ENCODE measurements at regions not wholly inside any gene's neighbourhood (a gene's known extent, or its start where the extent isn't known, plus 50 kb on each side); places are given as distances from the start of the nearest gene placed in this dataset.
A peak's percentile ranks its signal among the peaks of the same experiment; 100 is the strongest.

- H3K27me3 ChIP-seq, result no peaks in the 10 kb centered on the region
- no peak overlapping the region for H3K4me3 ChIP-seq
- TF ChIP-seq, protein P1, sequence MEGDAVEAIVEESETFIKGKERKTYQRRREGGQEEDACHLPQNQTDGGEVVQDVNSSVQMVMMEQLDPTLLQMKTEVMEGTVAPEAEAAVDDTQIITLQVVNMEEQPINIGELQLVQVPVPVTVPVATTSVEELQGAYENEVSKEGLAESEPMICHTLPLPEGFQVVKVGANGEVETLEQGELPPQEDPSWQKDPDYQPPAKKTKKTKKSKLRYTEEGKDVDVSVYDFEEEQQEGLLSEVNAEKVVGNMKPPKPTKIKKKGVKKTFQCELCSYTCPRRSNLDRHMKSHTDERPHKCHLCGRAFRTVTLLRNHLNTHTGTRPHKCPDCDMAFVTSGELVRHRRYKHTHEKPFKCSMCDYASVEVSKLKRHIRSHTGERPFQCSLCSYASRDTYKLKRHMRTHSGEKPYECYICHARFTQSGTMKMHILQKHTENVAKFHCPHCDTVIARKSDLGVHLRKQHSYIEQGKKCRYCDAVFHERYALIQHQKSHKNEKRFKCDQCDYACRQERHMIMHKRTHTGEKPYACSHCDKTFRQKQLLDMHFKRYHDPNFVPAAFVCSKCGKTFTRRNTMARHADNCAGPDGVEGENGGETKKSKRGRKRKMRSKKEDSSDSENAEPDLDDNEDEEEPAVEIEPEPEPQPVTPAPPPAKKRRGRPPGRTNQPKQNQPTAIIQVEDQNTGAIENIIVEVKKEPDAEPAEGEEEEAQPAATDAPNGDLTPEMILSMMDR (IDR thresholded peaks at IDR 0.05; ENCODE audit: low read depth, low read length), result no peak
- H3K36me3 ChIP-seq, result no peaks in the 10 kb centered on the region
- H3K9me3 ChIP-seq (ENCODE audit: low read depth), result no peaks in the 10 kb centered on the region
- H3K4me1 ChIP-seq (ENCODE audit: low read depth), result no peaks in the 10 kb centered on the region
- no peak overlapping the region for H3K27ac ChIP-seq
- DNase-seq (ENCODE audit: low read depth in 1 of 2, low spot score in 1 of 2), result no peak
These were observed 2156.1 kb upstream of the CELF4 start for GRCh38 chr18:39721712-39722111.

DNA sequence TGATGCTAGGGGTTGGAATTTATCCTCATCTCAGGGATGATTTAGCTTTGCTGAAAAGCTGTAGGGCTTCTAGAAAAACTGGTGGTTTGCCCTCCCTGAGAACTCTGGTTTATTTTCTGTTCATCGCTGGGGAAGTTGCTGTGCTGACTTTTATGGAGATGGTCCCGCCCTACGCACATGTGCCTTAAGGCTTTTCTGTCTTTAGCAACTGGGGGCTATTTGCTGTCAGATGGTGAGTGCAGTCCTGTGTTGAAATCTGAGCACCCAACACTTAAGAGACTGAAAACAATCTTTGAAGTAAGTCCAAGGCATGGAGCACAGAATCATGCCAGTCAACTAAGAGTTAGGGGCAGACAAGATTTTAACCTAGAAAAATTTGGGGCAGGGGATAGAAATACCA lies 2148.4 kb upstream of the CELF4 start:
- H3K4me1 ChIP-seq (ENCODE audit: low read depth), result no peaks in the 10 kb centered on the region

DNA sequence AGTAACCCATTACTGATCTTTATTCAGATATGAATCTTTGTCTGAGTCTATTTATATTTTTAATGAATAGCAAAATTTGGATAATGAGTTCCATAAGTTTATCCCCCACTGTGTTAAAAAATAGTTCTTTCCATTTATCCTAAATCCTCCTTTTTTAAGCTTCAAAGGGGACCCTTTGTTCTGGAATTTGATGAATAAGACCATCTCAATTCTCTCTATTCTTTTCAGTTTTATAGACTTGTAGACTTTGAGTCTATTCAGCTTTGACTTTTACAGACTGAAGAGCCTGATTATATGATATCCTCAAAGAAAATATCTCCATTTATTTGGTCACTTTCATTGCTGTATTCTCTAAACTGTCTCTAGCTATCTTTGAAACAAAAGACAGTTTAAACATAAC lies 2146.1 kb upstream of the CELF4 start:
- TF ChIP-seq, protein P1 (IDR thresholded peaks at IDR 0.05; ENCODE audit: low read depth, low read length), result no peak
- Histone ChIP-seq H3K36me3 (no peaks in the 10 kb centered on the region), H3K4me1 (ENCODE audit: low read depth) (no peaks in the 10 kb centered on the region), H3K9me3 (ENCODE audit: low read depth) (no peaks in the 10 kb centered on the region), H3K27ac (no peak overlapping the region), H3K4me3 (no peak overlapping the region), H3K27me3 (no peaks in the 10 kb centered on the region)
- no peak for DNase-seq (ENCODE audit: low read depth in 1 of 2, low spot score in 1 of 2)

More for the DNA sequence above, 2148.4 kb upstream of the CELF4 start:
- no peak overlapping the region for H3K4me3 ChIP-seq
- no peaks in the 10 kb centered on the region for H3K36me3 ChIP-seq
- no peaks in the 10 kb centered on the region for H3K9me3 ChIP-seq (ENCODE audit: low read depth)
- DNase-seq (ENCODE audit: low read depth in 1 of 2, low spot score in 1 of 2), result peak in 1 of 2 donors; percentile 35
- no peaks in the 10 kb centered on the region for H3K27me3 ChIP-seq
- no peak overlapping the region for H3K27ac ChIP-seq
- TF ChIP-seq, protein P1 (IDR thresholded peaks at IDR 0.05; ENCODE audit: low read depth, low read length), result no peak

DNA sequence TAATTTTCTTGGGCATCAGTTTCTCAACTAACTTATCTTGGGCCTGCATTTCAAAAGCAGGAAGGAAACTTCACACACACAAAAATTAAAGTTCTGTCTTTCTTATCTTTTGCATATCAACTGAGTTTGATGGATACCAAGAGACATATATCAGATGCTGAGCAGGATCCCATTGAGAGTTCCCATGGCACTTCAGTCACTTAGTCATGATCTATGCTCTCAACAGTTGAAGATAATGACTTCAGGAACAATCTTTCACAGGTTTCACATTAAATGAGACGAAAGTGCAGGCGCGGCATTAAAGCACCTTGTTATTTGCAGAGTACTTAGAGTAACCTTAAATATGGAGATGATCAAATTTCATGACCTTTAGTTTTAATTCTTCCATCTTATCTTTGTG lies 2139.8 kb upstream of the CELF4 start:
- no peaks in the 10 kb centered on the region for H3K36me3 ChIP-seq
- DNase-seq (ENCODE audit: low read depth in 1 of 2, low spot score in 1 of 2), result no peak
- H3K27ac ChIP-seq, result no peak overlapping the region
- peaks cover 10% of the 10 kb centered on the region for H3K4me1 ChIP-seq (ENCODE audit: low read depth)
- H3K9me3 ChIP-seq (ENCODE audit: low read depth), result no peaks in the 10 kb centered on the region
- H3K4me3 ChIP-seq, result no peak overlapping the region
- no peaks in the 10 kb centered on the region for H3K27me3 ChIP-seq
- TF ChIP-seq, protein P1 (IDR thresholded peaks at IDR 0.05; ENCODE audit: low read depth, low read length), result no peak

DNA sequence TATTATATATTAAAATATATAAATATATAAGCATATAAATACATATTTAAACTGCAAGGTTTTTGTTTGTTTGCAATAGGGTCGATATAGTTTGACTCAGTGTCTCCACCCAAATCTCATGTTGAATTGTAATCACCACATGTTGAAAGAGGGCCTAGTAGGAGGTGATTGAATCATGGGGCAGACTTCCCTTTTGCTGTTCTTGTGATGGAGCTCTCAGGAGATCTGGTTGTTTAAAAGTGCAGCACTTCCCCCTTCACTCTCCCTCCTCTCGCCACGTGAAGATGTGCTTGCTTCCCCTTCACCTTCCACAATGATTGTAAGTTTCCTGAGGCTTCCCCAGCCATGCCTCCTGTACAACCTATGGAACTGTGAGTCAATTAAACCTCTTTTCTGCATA lies 2137.3 kb upstream of the CELF4 start:
- no peaks in the 10 kb centered on the region for H3K36me3 ChIP-seq
- no peaks in the 10 kb centered on the region for H3K9me3 ChIP-seq (ENCODE audit: low read depth)
- H3K27me3 ChIP-seq, result no peaks in the 10 kb centered on the region
- no peak overlapping the region for H3K27ac ChIP-seq
- peaks cover 10% of the 10 kb centered on the region for H3K4me1 ChIP-seq (ENCODE audit: low read depth)
- no peak overlapping the region for H3K4me3 ChIP-seq
- DNase-seq (ENCODE audit: low read depth in 1 of 2, low spot score in 1 of 2), result no peak
- TF ChIP-seq, protein P1 (IDR thresholded peaks at IDR 0.05; ENCODE audit: low read depth, low read length), result no peak

GRCh38 chr18:39701839-39702238 lies 2136.2 kb upstream of the CELF4 start:
- H3K27ac ChIP-seq, result no peak overlapping the region
- peak in 1 of 2 donors; percentile 18 for DNase-seq (ENCODE audit: low read depth in 1 of 2, low spot score in 1 of 2)
- H3K4me3 ChIP-seq, result no peak overlapping the region
- TF ChIP-seq, protein P1 (IDR thresholded peaks at IDR 0.05; ENCODE audit: low read depth, low read length), result no peak
- H3K36me3 ChIP-seq, result no peaks in the 10 kb centered on the region
- H3K27me3 ChIP-seq, result no peaks in the 10 kb centered on the region
- H3K9me3 ChIP-seq (ENCODE audit: low read depth), result no peaks in the 10 kb centered on the region
- peaks cover 10% of the 10 kb centered on the region for H3K4me1 ChIP-seq (ENCODE audit: low read depth)

All from cardiac muscle cell (in vitro differentiated cells and primary cell).